Hepatocyte (in vitro differentiated cells): ENCODE measurements at regions not wholly inside any gene's neighbourhood (a gene's known extent, or its start where the extent isn't known, plus 50 kb on each side); places are given as distances from the start of the nearest gene placed in this dataset.

ENCODE experiments used
- CTCF ChIP-seq: fragments of 200-600 bp; sonication (generic); IDR thresholded peaks from 2 replicates; pipeline ENCODE4 v1.5.1; 2016; ENCODE audit warnings: antibody characterized with exemption, mild to moderate bottlenecking; ENCODE audit not compliant: poor library complexity
- EZH2 ChIP-seq: fragments of 200-600 bp; sonication (generic); IDR thresholded peaks from 2 replicates; pipeline ENCODE4 v1.6.1; 2016; ENCODE audit warnings: antibody characterized with exemption, mild to moderate bottlenecking, borderline replicate concordance
- EZH2phosphoT487 ChIP-seq: fragments of 200-600 bp; sonication (generic); IDR thresholded peaks from one replicate; pipeline ENCODE4 v1.6.1; 2018; ENCODE audit warnings: antibody characterized with exemption, mild to moderate bottlenecking, low read depth, moderate library complexity; ENCODE audit not compliant: unreplicated experiment, severe bottlenecking

- TF ChIP-seq CTCF = no peak
- TF ChIP-seq EZH2 = no peak
- TF ChIP-seq EZH2phosphoT487 = no peak
Measured at GRCh38 chr5:36443941-36444340, 142.2 kb upstream of the RANBP3L start.
